Coronary artery (tissue), 2 donors: ENCODE measurements at regions not wholly inside any gene's neighbourhood (a gene's known extent, or its start where the extent isn't known, plus 50 kb on each side); places are given as distances from the start of the nearest gene placed in this dataset.

Experiments used
- DNase-seq: peaks from one replicate; pipeline ENCODE4 v3.0.0-alpha.2; 2017; ENCODE audit warnings: low spot score
- H3K27ac ChIP-seq, 2 donors: fragments of 200-600 bp; sonication (generic); one replicate each; pipeline ENCODE4 v1.5.1; 2016 to 2019
- H3K4me3 ChIP-seq: fragments of 200-600 bp; sonication (generic); 2 replicates; pipeline ENCODE4 v1.5.1; 2016; ENCODE audit warnings: mild to moderate bottlenecking, moderate library complexity
- TF ChIP-seq, protein P1 (sequence below): fragments of 200-600 bp; sonication (generic); IDR thresholded peaks from one replicate; pipeline ENCODE4 v1.5.1; 2019; ENCODE audit warnings: antibody characterized with exemption

DNA sequence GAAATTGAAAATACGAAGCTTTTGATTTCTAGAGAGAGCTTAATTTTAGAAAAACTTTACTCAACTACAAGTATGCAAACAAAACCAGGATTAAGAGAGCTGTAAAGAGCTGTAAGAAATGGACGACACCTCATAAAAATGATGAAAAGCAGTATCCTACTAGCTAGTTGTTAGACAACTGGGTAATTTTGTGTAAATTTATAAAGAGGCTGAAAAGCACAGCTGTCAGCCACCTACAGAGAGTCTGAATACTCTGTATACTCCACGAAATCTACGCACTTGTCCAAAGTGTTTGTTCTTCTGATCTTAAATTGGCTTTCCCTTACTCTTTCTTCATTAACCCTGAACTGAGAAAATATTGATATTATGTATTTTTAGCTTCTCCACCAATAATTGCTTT is 808.4 kb upstream of the EPHA7 start:
- no peak for DNase-seq
- TF ChIP-seq, protein P1, sequence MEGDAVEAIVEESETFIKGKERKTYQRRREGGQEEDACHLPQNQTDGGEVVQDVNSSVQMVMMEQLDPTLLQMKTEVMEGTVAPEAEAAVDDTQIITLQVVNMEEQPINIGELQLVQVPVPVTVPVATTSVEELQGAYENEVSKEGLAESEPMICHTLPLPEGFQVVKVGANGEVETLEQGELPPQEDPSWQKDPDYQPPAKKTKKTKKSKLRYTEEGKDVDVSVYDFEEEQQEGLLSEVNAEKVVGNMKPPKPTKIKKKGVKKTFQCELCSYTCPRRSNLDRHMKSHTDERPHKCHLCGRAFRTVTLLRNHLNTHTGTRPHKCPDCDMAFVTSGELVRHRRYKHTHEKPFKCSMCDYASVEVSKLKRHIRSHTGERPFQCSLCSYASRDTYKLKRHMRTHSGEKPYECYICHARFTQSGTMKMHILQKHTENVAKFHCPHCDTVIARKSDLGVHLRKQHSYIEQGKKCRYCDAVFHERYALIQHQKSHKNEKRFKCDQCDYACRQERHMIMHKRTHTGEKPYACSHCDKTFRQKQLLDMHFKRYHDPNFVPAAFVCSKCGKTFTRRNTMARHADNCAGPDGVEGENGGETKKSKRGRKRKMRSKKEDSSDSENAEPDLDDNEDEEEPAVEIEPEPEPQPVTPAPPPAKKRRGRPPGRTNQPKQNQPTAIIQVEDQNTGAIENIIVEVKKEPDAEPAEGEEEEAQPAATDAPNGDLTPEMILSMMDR, result no peak
- Histone ChIP-seq H3K4me3 (no peak overlapping the region), H3K27ac (no peak overlapping the region)

DNA sequence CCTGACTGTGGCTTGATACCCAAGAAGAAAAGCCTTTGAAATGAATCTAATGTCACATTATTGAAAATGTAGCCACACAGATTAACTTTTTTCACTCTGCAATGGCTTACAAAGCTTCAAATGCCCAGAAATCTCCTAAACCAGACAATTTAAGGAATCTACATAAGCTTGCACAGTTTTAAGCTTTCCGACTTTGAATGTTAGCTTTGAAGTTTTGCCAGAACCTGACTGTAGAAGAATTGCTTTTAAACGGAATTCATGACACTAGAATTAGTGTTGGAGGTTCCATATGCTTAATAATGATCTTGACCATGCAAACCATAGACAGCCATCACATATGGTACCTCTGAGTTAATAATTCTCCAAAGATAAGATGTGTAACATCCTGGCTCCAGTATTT is 798.5 kb upstream of the EPHA7 start:
- DNase-seq, result no peak
- TF ChIP-seq, protein P1, result no peak

DNA sequence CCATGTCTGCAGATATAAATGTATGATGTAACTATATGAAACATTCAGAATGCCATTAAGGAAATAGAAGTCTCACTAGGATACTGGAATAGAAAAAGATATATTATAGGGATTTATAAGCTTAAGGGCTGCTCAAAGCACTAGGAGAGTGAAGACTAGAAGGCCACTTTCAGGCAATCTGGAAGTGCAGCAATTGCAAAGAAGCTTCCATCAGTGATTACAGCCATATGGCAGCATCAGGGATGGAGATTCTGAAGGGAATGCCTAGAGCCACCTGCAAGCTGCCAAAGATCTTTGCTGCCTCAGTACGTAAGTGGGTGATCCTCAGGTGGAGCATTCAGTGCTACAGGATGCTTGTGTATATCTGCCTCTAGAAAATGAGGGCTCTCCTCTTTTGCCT is 796.2 kb upstream of the EPHA7 start:
- no peak overlapping the region for H3K4me3 ChIP-seq
- no peak overlapping the region for H3K27ac ChIP-seq
- DNase-seq, result no peak
- TF ChIP-seq, protein P1, result no peak

More for the DNA sequence above, 798.5 kb upstream of the EPHA7 start:
- Histone ChIP-seq H3K27ac (no peak overlapping the region), H3K4me3 (no peak overlapping the region)

DNA sequence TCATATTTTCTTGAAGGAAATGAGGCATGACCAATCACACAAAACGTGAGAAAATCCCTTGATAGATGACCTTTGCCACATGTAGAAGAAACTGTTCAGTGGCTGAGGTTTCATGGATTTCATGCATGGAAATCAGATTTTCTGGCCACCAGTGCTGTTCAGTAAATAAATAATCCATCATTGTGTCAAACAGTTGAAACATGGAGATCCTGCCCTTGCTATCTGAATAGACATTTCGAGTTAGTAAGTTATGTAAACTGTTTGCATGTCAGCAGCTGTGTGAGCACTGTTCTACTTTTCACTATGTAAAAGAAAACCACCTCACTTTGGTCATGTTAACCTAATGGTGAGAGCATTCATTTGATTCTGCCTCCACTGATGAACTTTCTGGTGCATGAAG is 793.9 kb upstream of the EPHA7 start:
- no peak overlapping the region for H3K27ac ChIP-seq
- TF ChIP-seq, protein P1, result no peak
- no peak overlapping the region for H3K4me3 ChIP-seq
- DNase-seq, result no peak

DNA sequence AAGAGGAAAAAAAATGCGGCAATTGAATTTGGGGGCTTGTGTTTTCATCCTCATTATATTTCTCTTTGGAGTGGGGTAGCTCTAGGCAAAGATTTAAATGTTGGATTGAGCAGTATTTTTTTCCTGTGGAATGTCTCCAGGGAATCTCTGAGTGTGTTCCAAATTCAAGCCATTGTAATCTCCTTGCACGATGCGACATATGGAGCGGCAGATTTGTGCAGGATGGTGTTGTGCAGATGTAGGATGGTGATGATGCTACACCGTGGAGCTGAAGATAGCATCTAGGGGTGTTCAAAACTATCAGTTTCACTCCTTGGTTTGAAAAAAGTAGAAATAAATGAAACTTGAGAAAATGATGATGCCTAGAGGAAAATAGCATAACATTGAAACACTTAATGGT is 777.5 kb upstream of the EPHA7 start:
- TF ChIP-seq, protein P1, result no peak
- H3K27ac ChIP-seq, result no peak overlapping the region
- H3K4me3 ChIP-seq, result no peak overlapping the region
- DNase-seq, result no peak

DNA sequence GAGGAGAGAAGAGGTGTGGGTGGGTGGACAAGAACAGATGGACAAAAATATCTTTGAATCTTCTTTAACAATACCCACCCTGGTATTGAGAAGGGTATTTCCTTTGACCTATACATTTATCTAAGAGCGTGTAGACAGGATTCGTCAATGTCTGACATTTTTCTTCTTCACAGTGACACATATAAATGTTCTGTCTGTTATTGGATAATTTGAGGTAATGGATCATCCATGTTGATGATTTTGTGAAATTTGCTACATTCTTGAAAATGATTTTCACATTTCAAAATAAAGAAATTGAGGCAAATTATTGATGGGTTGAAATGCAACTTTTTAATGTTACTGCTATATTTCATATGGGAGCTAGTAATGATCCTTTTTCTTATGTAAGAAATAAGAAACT is 770.7 kb upstream of the EPHA7 start:
- TF ChIP-seq, protein P1, result no peak
- no peak for DNase-seq
- Histone ChIP-seq H3K4me3 (no peak overlapping the region), H3K27ac (no peak overlapping the region)

DNA sequence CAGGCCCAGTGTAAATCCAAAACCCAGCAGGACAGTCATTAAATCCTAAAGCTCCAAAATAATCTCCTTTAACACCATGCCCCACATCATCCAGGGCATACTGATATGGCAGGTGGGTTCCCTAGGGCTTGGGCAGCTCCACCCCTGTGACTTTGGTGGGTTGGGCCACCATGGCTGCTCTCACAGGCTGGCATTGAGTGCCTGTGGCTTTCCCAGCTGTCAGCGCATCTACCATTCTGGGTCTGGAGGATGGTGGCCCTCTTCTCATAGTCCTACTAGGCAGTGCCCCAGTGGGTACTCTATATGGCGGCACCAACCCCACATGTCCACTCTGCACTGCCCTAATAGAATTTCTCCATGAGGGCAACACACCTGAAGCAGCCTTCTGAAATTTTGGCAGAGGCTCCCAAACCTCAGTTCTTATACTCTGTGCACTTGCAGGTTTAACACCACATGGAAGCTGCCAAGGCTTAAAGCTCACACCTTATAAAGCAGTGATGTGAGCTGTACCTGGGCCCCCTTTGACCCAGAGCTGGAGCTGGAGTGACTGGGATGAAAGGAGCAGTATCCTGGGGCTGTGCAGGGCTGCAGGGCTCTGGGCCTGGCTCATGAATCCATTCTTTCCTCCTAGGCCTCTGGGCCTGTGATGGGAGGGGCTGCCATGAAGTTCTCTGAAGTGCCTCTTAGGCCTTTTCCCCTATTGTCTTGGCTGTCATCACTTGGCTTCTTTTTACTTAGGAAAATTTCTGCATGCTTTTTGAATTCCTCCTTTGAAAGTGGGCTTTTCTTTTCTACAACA is 765.5 kb upstream of the EPHA7 start:
- no peak overlapping the region for H3K27ac ChIP-seq
- no peak overlapping the region for H3K4me3 ChIP-seq
- TF ChIP-seq, protein P1, result no peak
- DNase-seq, result no peak
